CD4-positive, CD25-positive, alpha-beta regulatory T cell (primary cell): ENCODE measurements at regions not wholly inside any gene's neighbourhood (a gene's known extent, or its start where the extent isn't known, plus 50 kb on each side); places are given as distances from the start of the nearest gene placed in this dataset.
"Not testable (repeated sequence)": the region's sequence is repeated elsewhere in the genome, so short reads cannot be mapped to it uniquely, and the experiment has no call there.

Experiments used
- ATAC-seq, 2 donors: fragments of 150-1000 bp; cut with Tn5 transposase; one replicate each; pipeline ENCODE4 v1.10.0; 2021; ENCODE audit warnings: low read depth in 2 of 2, moderate number of reproducible peaks in 2 of 2, moderate library complexity in 1 of 2
- DNase-seq, 3 donors: peaks; one replicate each; pipeline versions ENCODE4 v3.0.0 to v3.0.0-alpha.2; 2012 to 2022; ENCODE audit warnings: mixed read lengths in 1 of 3
- H3K27ac ChIP-seq: one replicate; pipeline ENCODE4 v1.7.0; 2013; ENCODE audit warnings: mild to moderate bottlenecking, low read length; ENCODE audit not compliant: insufficient read depth, poor library complexity, severe bottlenecking
- H3K27me3 ChIP-seq: one replicate; pipeline ENCODE4 v1.7.0; 2013; ENCODE audit warnings: low read length; ENCODE audit not compliant: control insufficient read depth, insufficient read depth
- H3K36me3 ChIP-seq: one replicate; pipeline ENCODE4 v1.7.0; 2013; ENCODE audit warnings: mild to moderate bottlenecking, low read length, moderate library complexity; ENCODE audit not compliant: control insufficient read depth, insufficient read depth
- H3K4me1 ChIP-seq: 2 replicates; pipeline ENCODE4 v1.7.0; 2013; ENCODE audit warnings: mild to moderate bottlenecking, low read length; ENCODE audit not compliant: insufficient read depth, control insufficient read depth, poor library complexity, severe bottlenecking
- H3K4me3 ChIP-seq: one replicate; pipeline ENCODE4 v1.7.0; 2013; ENCODE audit warnings: low read depth, mild to moderate bottlenecking, low read length, moderate library complexity
- H3K9me3 ChIP-seq, 2 experiments: 1 replicate in 1 of 2; 2 replicates in 1 of 2; pipeline ENCODE4 v1.7.0; 2013; ENCODE audit warnings: low read length in 2 of 2, mild to moderate bottlenecking in 1 of 2, moderate library complexity in 1 of 2; ENCODE audit not compliant: control insufficient read depth in 2 of 2
- H3K27ac Mint-ChIP-seq, 3 donors: one replicate each; pipeline ENCODE4 v1.8.0; 2020 to 2022; ENCODE audit warnings: mild to moderate bottlenecking in 3 of 3, mixed read lengths in 3 of 3, moderate library complexity in 2 of 3
- H3K27me3 Mint-ChIP-seq: one replicate; pipeline ENCODE4 v1.8.0; 2022; ENCODE audit warnings: mild to moderate bottlenecking, mixed read lengths
- H3K36me3 Mint-ChIP-seq: one replicate; pipeline ENCODE4 v1.8.0; 2020; ENCODE audit warnings: mixed read lengths
- H3K4me1 Mint-ChIP-seq, 4 donors: one replicate each; pipeline ENCODE4 v1.8.0; 2020 to 2022; ENCODE audit warnings: mixed read lengths in 4 of 4, mild to moderate bottlenecking in 1 of 4
- H3K4me3 Mint-ChIP-seq, 4 donors: one replicate each; pipeline ENCODE4 v1.8.0; 2020 to 2022; ENCODE audit warnings: mild to moderate bottlenecking in 4 of 4, mixed read lengths in 4 of 4, moderate library complexity in 3 of 4
- H3K9me3 Mint-ChIP-seq, 7 donors: one replicate each; pipeline ENCODE4 v1.8.0; 2020 to 2022; ENCODE audit warnings: mixed read lengths in 7 of 7, mild to moderate bottlenecking in 3 of 7, moderate library complexity in 2 of 7

GRCh38 chr17:20877384-20877783 lies 165.4 kb downstream of the USP22 start:
- not testable (repeated sequence) for H3K27me3 ChIP-seq, H3K27ac ChIP-seq, H3K9me3 ChIP-seq, ATAC-seq, H3K36me3 ChIP-seq, H3K36me3 Mint-ChIP-seq, DNase-seq, H3K4me1 ChIP-seq, H3K4me1 Mint-ChIP-seq, H3K27ac Mint-ChIP-seq, H3K9me3 Mint-ChIP-seq, H3K4me3 ChIP-seq, H3K4me3 Mint-ChIP-seq
- peaks cover 42% of the 10 kb centered on the region for H3K27me3 Mint-ChIP-seq

GRCh38 chr17:20890338-20890737 lies 152.5 kb downstream of the USP22 start:
- Mint-ChIP-seq H3K9me3 (no peaks in the 10 kb centered on the region), H3K27me3 (peaks cover 36% of the 10 kb centered on the region), H3K4me1 (no peaks in the 10 kb centered on the region), H3K36me3 (no peaks in the 10 kb centered on the region), H3K27ac (no peak overlapping the region), H3K4me3 (no peak overlapping the region)
- no peak overlapping the region for H3K4me3 ChIP-seq
- H3K4me1 ChIP-seq, result no peaks in the 10 kb centered on the region
- no peaks in the 10 kb centered on the region for H3K36me3 ChIP-seq
- no peak for ATAC-seq
- no peak overlapping the region for H3K27ac ChIP-seq
- H3K9me3 ChIP-seq, result no peaks in the 10 kb centered on the region
- no peak for DNase-seq
- H3K27me3 ChIP-seq, result peaks cover 9% of the 10 kb centered on the region

- H3K4me1 ChIP-seq, H3K4me3 Mint-ChIP-seq, H3K36me3 ChIP-seq, ATAC-seq, H3K9me3 Mint-ChIP-seq, H3K27ac ChIP-seq, H3K27me3 ChIP-seq, H3K36me3 Mint-ChIP-seq, DNase-seq, H3K9me3 ChIP-seq, H3K4me1 Mint-ChIP-seq, H3K4me3 ChIP-seq, H3K27ac Mint-ChIP-seq: not testable (repeated sequence)
- peaks cover 15% of the 10 kb centered on the region for H3K27me3 Mint-ChIP-seq
Observed at GRCh38 chr17:20895426-20895825, 147.4 kb downstream of the USP22 start.

- ATAC-seq (no peak), DNase-seq (peak; percentile 1 to 15 (median 3))
- peaks cover 0 to 2% (median 0%) of the 10 kb centered on the region in 7 donors for H3K9me3 Mint-ChIP-seq
- no peak overlapping the region for H3K4me3 Mint-ChIP-seq
- Histone ChIP-seq H3K36me3 (no peaks in the 10 kb centered on the region), H3K4me1 (no peaks in the 10 kb centered on the region), H3K27ac (no peak overlapping the region), H3K4me3 (no peak overlapping the region), H3K9me3 (no peaks in the 10 kb centered on the region), H3K27me3 (no peaks in the 10 kb centered on the region)
- no peaks in the 10 kb centered on the region for H3K4me1 Mint-ChIP-seq
- no peak overlapping the region for H3K27ac Mint-ChIP-seq
- no peaks in the 10 kb centered on the region for H3K36me3 Mint-ChIP-seq
- peaks cover 14% of the 10 kb centered on the region for H3K27me3 Mint-ChIP-seq
Observed at GRCh38 chr17:20896153-20896649, 146.6 kb downstream of the USP22 start.

- not testable (repeated sequence) for ATAC-seq, H3K4me3 Mint-ChIP-seq, H3K27ac ChIP-seq, H3K27me3 ChIP-seq, H3K4me3 ChIP-seq, H3K36me3 ChIP-seq, H3K9me3 Mint-ChIP-seq, H3K9me3 ChIP-seq, DNase-seq, H3K4me1 ChIP-seq, H3K4me1 Mint-ChIP-seq, H3K27ac Mint-ChIP-seq, H3K36me3 Mint-ChIP-seq
- H3K27me3 Mint-ChIP-seq, result peaks cover 29% of the 10 kb centered on the region
Observed at GRCh38 chr17:20898726-20899125, 144.1 kb downstream of the USP22 start.

GRCh38 chr17:20902496-20902895 lies 140.3 kb downstream of the USP22 start:
- H3K27me3 Mint-ChIP-seq, result peaks cover 33% of the 10 kb centered on the region
- H3K4me3 ChIP-seq, DNase-seq, H3K36me3 ChIP-seq, H3K27ac Mint-ChIP-seq, H3K4me1 ChIP-seq, H3K27me3 ChIP-seq, H3K9me3 ChIP-seq, H3K4me3 Mint-ChIP-seq, ATAC-seq, H3K36me3 Mint-ChIP-seq, H3K4me1 Mint-ChIP-seq, H3K9me3 Mint-ChIP-seq, H3K27ac ChIP-seq: not testable (repeated sequence)

- H3K36me3 Mint-ChIP-seq, H3K9me3 Mint-ChIP-seq, H3K27me3 ChIP-seq, H3K4me1 Mint-ChIP-seq, ATAC-seq, H3K4me3 ChIP-seq, H3K4me1 ChIP-seq, H3K9me3 ChIP-seq, H3K27ac ChIP-seq, DNase-seq, H3K4me3 Mint-ChIP-seq, H3K36me3 ChIP-seq: not testable (repeated sequence)
- Mint-ChIP-seq H3K27me3 (peaks cover 29% of the 10 kb centered on the region), H3K27ac (peak overlapping the region in 1 of 3 donors; percentile 78)
Observed at GRCh38 chr17:20903549-20903948, 139.3 kb downstream of the USP22 start.

- DNase-seq (peak; percentile 56 to 82 (median 71)), ATAC-seq (peak; percentile 90 to 91)
- Mint-ChIP-seq H3K27me3 (peaks cover 4% of the 10 kb centered on the region), H3K27ac (peak overlapping the region in 1 of 3 donors; percentile 56), H3K4me1 (peaks cover 2 to 5% (median 4%) of the 10 kb centered on the region in 4 donors), H3K4me3 (peak overlapping the region; percentile 38 to 86 (median 81)), H3K9me3 (no peaks in the 10 kb centered on the region), H3K36me3 (no peaks in the 10 kb centered on the region)
- peak overlapping the region; percentile 34 for H3K4me3 ChIP-seq
- no peaks in the 10 kb centered on the region for H3K27me3 ChIP-seq
- H3K4me1 ChIP-seq, result peaks cover 4% of the 10 kb centered on the region
- no peak overlapping the region for H3K27ac ChIP-seq
- H3K9me3 ChIP-seq, result no peaks in the 10 kb centered on the region
- no peaks in the 10 kb centered on the region for H3K36me3 ChIP-seq
Observed at GRCh38 chr17:20908313-20909267, 134.2 kb downstream of the USP22 start.
